ENCODE measurements at regions not wholly inside any gene's neighbourhood (a gene's known extent, or its start where the extent isn't known, plus 50 kb on each side); places are given as distances from the start of the nearest gene placed in this dataset.

- CTCF ChIA-PET: no interaction called here
- Histone ChIP-seq H3K4me3 (ENCODE audit: low read depth, low read length) (no peak overlapping the region), H3K27ac (ENCODE audit: low read depth, low read length) (no peak overlapping the region), H3K9me3 (ENCODE audit: control insufficient read depth, insufficient read depth, low read length) (peaks cover 17% of the 10 kb centered on the region), H3K27me3 (ENCODE audit: control insufficient read depth, insufficient read depth, low read length) (no peaks in the 10 kb centered on the region)
- no peak for DNase-seq (ENCODE audit: low read depth, low spot score)
- no peak for TF ChIP-seq CTCF (IDR thresholded peaks at IDR 0.05; ENCODE audit: low read depth, low read length)
- POLR2A ChIA-PET: no interaction called here
These were observed 610.9 kb downstream of the RERGL start for GRCh38 chr12:17478908-17479673.

- Histone ChIP-seq H3K27ac (ENCODE audit: low read depth, low read length) (no peak overlapping the region), H3K9me3 (ENCODE audit: control insufficient read depth, insufficient read depth, low read length) (peaks cover 21% of the 10 kb centered on the region; the same call in 1 of the 2 replicates), H3K27me3 (ENCODE audit: control insufficient read depth, insufficient read depth, low read length) (no peaks in the 10 kb centered on the region), H3K4me3 (ENCODE audit: low read depth, low read length) (no peak overlapping the region)
- ChIA-PET CTCF (no interaction called here), POLR2A (no interaction called here)
- TF ChIP-seq CTCF (IDR thresholded peaks at IDR 0.05; ENCODE audit: low read depth, low read length): no peak
- DNase-seq (ENCODE audit: low read depth, low spot score): no peak
These were observed 619.5 kb downstream of the RERGL start for GRCh38 chr12:17470460-17470859.

- H3K27ac ChIP-seq (ENCODE audit: low read depth, low read length): no peak overlapping the region
- no peak for TF ChIP-seq CTCF (IDR thresholded peaks at IDR 0.05; ENCODE audit: low read depth, low read length)
- no peak for DNase-seq (ENCODE audit: low read depth, low spot score)
These were observed 630.8 kb downstream of the RERGL start for GRCh38 chr12:17459214-17459613.

GRCh38 chr12:17456486-17456885 lies 633.5 kb downstream of the RERGL start:
- H3K27me3 ChIP-seq (ENCODE audit: control insufficient read depth, insufficient read depth, low read length): no peaks in the 10 kb centered on the region
- H3K9me3 ChIP-seq (ENCODE audit: control insufficient read depth, insufficient read depth, low read length): peaks cover 9% of the 10 kb centered on the region; the same call in 1 of the 2 replicates
- CTCF ChIA-PET: no interaction called here
- H3K27ac ChIP-seq (ENCODE audit: low read depth, low read length): no peak overlapping the region
- TF ChIP-seq CTCF (IDR thresholded peaks at IDR 0.05; ENCODE audit: low read depth, low read length): no peak
- H3K4me3 ChIP-seq (ENCODE audit: low read depth, low read length): no peak overlapping the region
- DNase-seq (ENCODE audit: low read depth, low spot score): no peak
- POLR2A ChIA-PET: no interaction called here

More at GRCh38 chr12:17459214-17459613, 630.8 kb downstream of the RERGL start:
- no peak overlapping the region for H3K4me3 ChIP-seq (ENCODE audit: low read depth, low read length)
- ChIA-PET POLR2A (no interaction called here), CTCF (no interaction called here)
- peaks cover 1% of the 10 kb centered on the region; the same call in 1 of the 2 replicates for H3K9me3 ChIP-seq (ENCODE audit: control insufficient read depth, insufficient read depth, low read length)
- H3K27me3 ChIP-seq (ENCODE audit: control insufficient read depth, insufficient read depth, low read length): no peaks in the 10 kb centered on the region

- no peak for DNase-seq (ENCODE audit: low read depth, low spot score)
- Histone ChIP-seq H3K4me3 (ENCODE audit: low read depth, low read length) (no peak overlapping the region), H3K9me3 (ENCODE audit: control insufficient read depth, insufficient read depth, low read length) (peaks cover 22% of the 10 kb centered on the region), H3K27me3 (ENCODE audit: control insufficient read depth, insufficient read depth, low read length) (no peaks in the 10 kb centered on the region), H3K27ac (ENCODE audit: low read depth, low read length) (no peak overlapping the region)
- POLR2A ChIA-PET: no interaction called here
- no peak for TF ChIP-seq CTCF (IDR thresholded peaks at IDR 0.05; ENCODE audit: low read depth, low read length)
- CTCF ChIA-PET: no interaction called here
These were observed 651.9 kb downstream of the RERGL start for GRCh38 chr12:17438141-17438540.
